HUES6 (cell line): ENCODE measurements at regions not wholly inside any gene's neighbourhood (a gene's known extent, or its start where the extent isn't known, plus 50 kb on each side); places are given as distances from the start of the nearest gene placed in this dataset.

Experiments used
- H3K27ac ChIP-seq: 2 replicates; pipeline ENCODE4 v1.7.0; 2013; ENCODE audit warnings: low read depth, mild to moderate bottlenecking, low read length, inconsistent platforms
- H3K27me3 ChIP-seq: 2 replicates; pipeline ENCODE4 v1.6.1; 2013; ENCODE audit warnings: low read length; ENCODE audit not compliant: control insufficient read depth, insufficient read depth
- H3K36me3 ChIP-seq: 2 replicates; pipeline ENCODE4 v1.6.1; 2013; ENCODE audit warnings: low read length; ENCODE audit not compliant: control insufficient read depth, insufficient read depth
- H3K4me1 ChIP-seq: 2 replicates; pipeline ENCODE4 v1.6.1; 2013; ENCODE audit warnings: low read length; ENCODE audit not compliant: control insufficient read depth, insufficient read depth
- H3K4me3 ChIP-seq: 2 replicates; pipeline ENCODE4 v1.5.1; 2013; ENCODE audit warnings: low read depth, low read length
- H3K9ac ChIP-seq: one replicate; pipeline ENCODE4 v1.6.1; 2013; ENCODE audit warnings: mild to moderate bottlenecking, low read length
- H3K9me3 ChIP-seq: 2 replicates; pipeline ENCODE4 v1.6.1; 2013; ENCODE audit warnings: low read depth, low read length; ENCODE audit not compliant: control insufficient read depth, insufficient read depth

DNA sequence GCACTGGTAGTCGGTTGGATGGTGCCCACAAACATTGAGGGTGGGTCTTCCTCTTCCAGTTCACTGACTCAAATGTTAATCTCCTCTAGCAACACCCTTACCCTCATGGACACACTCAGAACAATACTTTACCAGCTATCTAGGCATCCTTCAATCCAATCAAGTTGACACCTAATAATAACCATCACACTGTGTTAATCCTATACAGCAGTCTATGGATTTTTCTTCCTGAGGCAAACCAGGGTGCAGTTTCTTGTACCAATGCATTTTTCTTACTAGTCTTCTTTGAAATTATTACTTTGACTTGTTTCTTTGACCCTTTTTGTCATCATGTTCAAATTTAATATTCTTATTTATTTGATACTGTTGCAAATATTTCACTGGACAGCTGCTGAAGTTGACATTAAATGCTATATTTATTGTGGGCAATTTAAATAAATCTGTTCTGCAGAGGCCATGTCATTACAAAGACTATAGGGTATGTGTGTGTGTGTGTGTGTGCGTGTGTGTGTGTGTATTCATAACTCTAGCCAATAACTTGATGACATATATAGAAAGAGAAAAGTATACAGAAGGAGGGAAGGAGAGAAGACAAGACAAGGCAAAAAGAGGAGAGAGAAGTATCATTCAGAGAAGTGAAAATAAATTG, 884.8 kb upstream of the NEGR1 start:
- H3K9ac ChIP-seq: no peak overlapping the region
- H3K27me3 ChIP-seq: no peaks in the 10 kb centered on the region
- H3K4me1 ChIP-seq: 0 out of 2 replicates have a peak, but pooled peaks cover 3% of the 10 kb centered on the region
- H3K9me3 ChIP-seq: no peaks in the 10 kb centered on the region
- H3K4me3 ChIP-seq: no peak overlapping the region
- H3K36me3 ChIP-seq: no peaks in the 10 kb centered on the region
- H3K27ac ChIP-seq: no peak overlapping the region

DNA sequence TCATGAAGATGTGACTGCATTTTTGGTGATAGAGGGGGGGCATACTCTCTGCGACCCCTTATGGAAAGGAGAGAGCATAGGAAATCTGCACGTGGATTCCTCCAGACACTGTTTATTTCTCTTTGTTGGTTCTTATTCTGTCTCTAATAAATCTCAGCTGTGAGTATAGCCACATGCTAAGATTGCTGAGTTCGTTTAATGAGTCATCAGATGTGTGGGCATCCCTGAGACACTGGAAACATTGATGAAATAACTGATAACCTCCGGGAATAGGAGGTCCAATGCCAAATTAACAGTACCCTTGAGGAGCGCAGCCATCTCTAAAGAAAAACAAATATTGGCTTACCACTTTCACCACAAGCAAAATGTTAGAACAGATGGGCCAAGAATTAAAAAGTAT, 880.2 kb upstream of the NEGR1 start:
- H3K9ac ChIP-seq: no peak overlapping the region
- no peaks in the 10 kb centered on the region for H3K36me3 ChIP-seq
- H3K27ac ChIP-seq: no peak overlapping the region
- H3K9me3 ChIP-seq: no peaks in the 10 kb centered on the region
- H3K4me1 ChIP-seq: no peaks in the 10 kb centered on the region
- H3K4me3 ChIP-seq: no peak overlapping the region
- H3K27me3 ChIP-seq: no peaks in the 10 kb centered on the region

DNA sequence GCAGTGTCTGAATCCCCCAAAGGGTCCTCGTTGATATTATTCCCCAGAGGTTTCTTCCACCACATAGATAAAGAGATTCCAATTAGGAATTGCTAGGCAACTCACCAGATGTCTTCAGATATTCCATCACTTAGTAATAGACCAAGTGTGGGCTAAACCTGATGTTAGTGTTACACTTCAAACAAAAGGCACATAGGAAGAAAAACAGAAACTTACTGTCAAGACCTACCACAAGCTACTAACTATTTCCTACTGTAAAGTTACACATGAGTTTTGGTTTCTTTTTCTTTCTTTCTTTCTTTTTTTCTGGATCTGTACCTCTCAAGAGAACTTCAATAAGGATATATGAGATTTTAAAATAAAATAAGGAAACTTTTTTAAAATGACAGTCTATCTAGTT, 879.1 kb upstream of the NEGR1 start:
- Histone ChIP-seq H3K36me3 (no peaks in the 10 kb centered on the region), H3K9me3 (no peaks in the 10 kb centered on the region), H3K4me3 (no peak overlapping the region), H3K4me1 (no peaks in the 10 kb centered on the region), H3K9ac (no peak overlapping the region), H3K27me3 (no peaks in the 10 kb centered on the region), H3K27ac (no peak overlapping the region)

DNA sequence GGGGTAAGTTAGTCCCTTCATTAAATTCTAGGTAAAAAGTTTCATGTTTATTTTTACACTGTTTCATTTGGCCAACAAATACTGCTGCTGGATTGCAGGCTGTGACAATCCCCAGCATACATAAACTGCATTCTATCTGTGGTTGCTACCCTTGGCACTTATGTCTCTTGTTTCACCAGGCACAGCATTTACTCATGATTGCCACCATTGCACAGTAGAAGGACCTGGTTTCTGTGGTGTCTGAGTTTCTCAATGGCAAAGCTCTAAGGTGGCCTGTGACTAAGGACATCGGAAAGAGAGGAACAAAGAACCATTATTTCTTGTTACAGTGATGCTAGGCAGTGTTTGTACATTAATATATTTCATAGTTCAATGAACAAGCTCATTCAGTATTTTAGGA, 878.4 kb upstream of the NEGR1 start:
- Histone ChIP-seq H3K4me3 (no peak overlapping the region), H3K9ac (no peak overlapping the region), H3K9me3 (no peaks in the 10 kb centered on the region), H3K4me1 (no peaks in the 10 kb centered on the region), H3K27ac (no peak overlapping the region), H3K27me3 (no peaks in the 10 kb centered on the region), H3K36me3 (no peaks in the 10 kb centered on the region)

DNA sequence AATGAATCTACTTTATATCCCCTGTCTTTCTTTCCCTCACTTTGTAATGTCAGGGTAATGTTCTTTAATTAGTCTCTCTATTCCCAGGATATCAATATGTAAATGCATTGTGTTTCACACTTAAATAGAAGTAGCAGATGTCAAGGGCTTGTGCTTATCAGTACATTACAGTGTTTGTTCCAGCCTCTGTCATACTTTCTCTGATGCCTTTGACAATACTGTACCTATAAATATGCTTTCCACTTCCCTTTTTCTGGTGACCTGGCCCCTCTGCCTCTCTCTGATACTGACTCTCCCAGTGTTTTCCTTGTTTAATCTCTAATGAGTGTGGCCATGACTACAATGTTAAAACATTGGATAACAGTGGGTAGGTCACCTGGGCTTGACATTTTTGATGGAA, 862.0 kb upstream of the NEGR1 start:
- H3K36me3 ChIP-seq: no peaks in the 10 kb centered on the region
- H3K4me1 ChIP-seq: no peaks in the 10 kb centered on the region
- H3K4me3 ChIP-seq: no peak overlapping the region
- H3K9ac ChIP-seq: no peak overlapping the region
- no peak overlapping the region for H3K27ac ChIP-seq
- no peaks in the 10 kb centered on the region for H3K27me3 ChIP-seq
- H3K9me3 ChIP-seq: peaks cover 26% of the 10 kb centered on the region

GRCh38 chr1:73136975-73137374, 854.6 kb upstream of the NEGR1 start:
- H3K4me3 ChIP-seq: no peak overlapping the region
- H3K9ac ChIP-seq: no peak overlapping the region
- peaks cover 6% of the 10 kb centered on the region; the same call in 1 of the 2 replicates for H3K9me3 ChIP-seq
- no peaks in the 10 kb centered on the region for H3K4me1 ChIP-seq
- H3K27ac ChIP-seq: no peak overlapping the region
- H3K36me3 ChIP-seq: no peaks in the 10 kb centered on the region
- H3K27me3 ChIP-seq: no peaks in the 10 kb centered on the region

GRCh38 chr1:73106931-73107330, 824.6 kb upstream of the NEGR1 start:
- no peaks in the 10 kb centered on the region for H3K27me3 ChIP-seq
- no peak overlapping the region for H3K9ac ChIP-seq
- H3K4me1 ChIP-seq: no peaks in the 10 kb centered on the region
- H3K9me3 ChIP-seq: peaks cover 18% of the 10 kb centered on the region
- no peak overlapping the region for H3K4me3 ChIP-seq
- no peak overlapping the region for H3K27ac ChIP-seq
- no peaks in the 10 kb centered on the region for H3K36me3 ChIP-seq

GRCh38 chr1:73105755-73106154, 823.4 kb upstream of the NEGR1 start:
- H3K9me3 ChIP-seq: peaks cover 18% of the 10 kb centered on the region
- no peaks in the 10 kb centered on the region for H3K4me1 ChIP-seq
- H3K27me3 ChIP-seq: no peaks in the 10 kb centered on the region
- H3K9ac ChIP-seq: no peak overlapping the region
- no peaks in the 10 kb centered on the region for H3K36me3 ChIP-seq
- H3K27ac ChIP-seq: no peak overlapping the region
- no peak overlapping the region for H3K4me3 ChIP-seq

DNA sequence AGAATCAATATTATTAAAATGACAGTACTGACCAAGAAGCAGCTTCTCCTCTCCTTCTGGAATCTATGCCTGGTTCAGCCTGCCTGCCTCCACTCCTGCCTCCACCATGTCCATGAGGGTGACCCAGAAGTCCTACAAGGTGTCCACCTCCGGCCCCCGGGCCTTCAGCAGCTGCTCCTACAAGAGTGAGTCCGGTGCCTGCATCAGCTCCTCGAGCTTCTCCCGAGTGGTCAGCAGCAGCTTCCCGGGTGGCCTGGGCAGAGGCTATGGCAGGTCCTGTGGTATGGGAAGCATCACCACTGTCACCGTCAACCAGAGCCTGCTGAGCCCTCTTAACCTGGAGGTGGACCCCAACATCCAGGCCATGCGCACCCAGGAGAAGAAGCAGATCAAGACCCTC, 822.4 kb upstream of the NEGR1 start:
- Histone ChIP-seq H3K27me3 (no peaks in the 10 kb centered on the region), H3K27ac (no peak overlapping the region), H3K9me3 (peaks cover 18% of the 10 kb centered on the region)

DNA sequence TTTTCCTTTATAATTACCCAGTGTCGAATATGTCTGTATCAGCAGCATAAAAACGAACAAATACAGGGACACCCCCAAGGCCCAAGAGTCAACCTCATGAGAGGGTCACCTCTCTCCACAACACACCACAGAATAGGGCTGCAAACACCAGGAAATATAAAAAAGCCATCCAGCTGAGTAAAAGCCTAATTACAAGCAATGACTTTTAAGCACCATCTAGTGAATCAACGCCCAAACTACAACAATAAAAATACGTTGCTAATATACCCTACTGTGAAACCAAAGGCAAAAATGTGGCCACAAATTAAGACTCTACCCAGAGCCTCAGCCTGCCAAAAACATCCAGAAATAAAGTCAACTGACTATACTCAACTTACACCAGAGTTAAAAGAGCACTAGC, 817.9 kb upstream of the NEGR1 start:
- Histone ChIP-seq H3K27me3 (no peaks in the 10 kb centered on the region), H3K36me3 (no peaks in the 10 kb centered on the region), H3K4me1 (peaks cover 21% of the 10 kb centered on the region), H3K9ac (no peak overlapping the region), H3K9me3 (peaks cover 9% of the 10 kb centered on the region), H3K27ac (no peak overlapping the region), H3K4me3 (no peak overlapping the region)

More for the DNA sequence above, 822.4 kb upstream of the NEGR1 start:
- H3K4me1 ChIP-seq: no peaks in the 10 kb centered on the region; the same call in 1 of the 2 replicates
- H3K4me3 ChIP-seq: no peak overlapping the region
- H3K9ac ChIP-seq: no peak overlapping the region
- no peaks in the 10 kb centered on the region for H3K36me3 ChIP-seq

GRCh38 chr1:73097917-73098316, 815.6 kb upstream of the NEGR1 start:
- no peaks in the 10 kb centered on the region for H3K27me3 ChIP-seq
- no peak overlapping the region for H3K9ac ChIP-seq

DNA sequence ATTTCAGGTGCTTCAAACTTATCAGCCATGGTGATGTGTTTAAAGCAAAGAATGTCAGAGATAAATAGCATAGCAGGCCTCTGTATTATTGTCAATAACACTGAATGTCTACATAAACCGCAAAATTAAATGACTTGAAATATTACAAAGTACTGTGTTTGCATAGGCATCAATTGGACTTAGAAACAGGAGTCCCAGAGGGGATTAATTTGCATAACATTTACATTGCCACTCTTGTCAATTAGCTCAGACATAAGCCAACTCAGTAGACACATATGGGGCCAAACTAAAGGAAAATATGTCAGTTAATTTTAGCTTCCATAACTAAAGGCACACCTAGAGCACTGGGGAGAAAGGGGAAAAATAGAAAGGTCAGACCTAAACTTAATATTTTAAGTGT, 814.5 kb upstream of the NEGR1 start:
- Histone ChIP-seq H3K9me3 (no peaks in the 10 kb centered on the region), H3K4me1 (peaks cover 21% of the 10 kb centered on the region), H3K36me3 (no peaks in the 10 kb centered on the region), H3K4me3 (no peak overlapping the region), H3K9ac (no peak overlapping the region), H3K27ac (no peak overlapping the region), H3K27me3 (no peaks in the 10 kb centered on the region)

More at GRCh38 chr1:73097917-73098316, 815.6 kb upstream of the NEGR1 start:
- no peak overlapping the region for H3K4me3 ChIP-seq
- no peaks in the 10 kb centered on the region for H3K36me3 ChIP-seq
- H3K27ac ChIP-seq: no peak overlapping the region
- H3K4me1 ChIP-seq: peaks cover 21% of the 10 kb centered on the region
- no peaks in the 10 kb centered on the region for H3K9me3 ChIP-seq
